GM04504 (cell line): ENCODE measurements at regions not wholly inside any gene's neighbourhood (a gene's known extent, or its start where the extent isn't known, plus 50 kb on each side); places are given as distances from the start of the nearest gene placed in this dataset.
"Not testable (repeated sequence)": the region's sequence is repeated elsewhere in the genome, so short reads cannot be mapped to it uniquely, and the experiment has no call there.

ENCODE experiments used
- DNase-seq: peaks from one replicate; pipeline ENCODE4 v3.0.0-alpha.2; 2012; ENCODE audit warnings: low read depth

GRCh38 chr6:85285114-85285513 lies 164.8 kb upstream of the NT5E start:
- DNase-seq = no peak

DNA sequence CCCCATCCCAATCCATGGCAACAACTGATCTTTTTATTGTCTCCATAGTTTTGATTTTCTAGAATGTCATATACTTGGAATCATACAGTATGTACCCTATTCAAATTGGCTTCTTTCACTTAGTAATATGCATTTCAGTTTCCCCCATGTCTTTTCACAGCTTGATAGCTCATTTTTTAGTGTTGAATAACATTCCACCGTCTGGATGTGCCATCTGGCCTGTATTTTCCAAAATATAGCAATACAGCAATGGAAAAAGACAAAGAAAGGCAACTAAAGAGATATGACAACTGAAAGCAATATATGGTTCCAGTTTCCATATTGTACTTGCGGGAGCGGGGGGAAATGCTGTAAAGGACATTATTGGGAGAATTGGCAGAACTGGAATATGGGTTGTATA lies 166.4 kb upstream of the NT5E start:
- DNase-seq = no peak

- no peak for DNase-seq
Observed at GRCh38 chr6:85278466-85279035, 171.3 kb upstream of the NT5E start.

GRCh38 chr6:85276026-85276425 lies 173.9 kb upstream of the NT5E start:
- not testable (repeated sequence) for DNase-seq

GRCh38 chr6:85275338-85275985 lies 174.4 kb upstream of the NT5E start:
- DNase-seq = no peak

DNA sequence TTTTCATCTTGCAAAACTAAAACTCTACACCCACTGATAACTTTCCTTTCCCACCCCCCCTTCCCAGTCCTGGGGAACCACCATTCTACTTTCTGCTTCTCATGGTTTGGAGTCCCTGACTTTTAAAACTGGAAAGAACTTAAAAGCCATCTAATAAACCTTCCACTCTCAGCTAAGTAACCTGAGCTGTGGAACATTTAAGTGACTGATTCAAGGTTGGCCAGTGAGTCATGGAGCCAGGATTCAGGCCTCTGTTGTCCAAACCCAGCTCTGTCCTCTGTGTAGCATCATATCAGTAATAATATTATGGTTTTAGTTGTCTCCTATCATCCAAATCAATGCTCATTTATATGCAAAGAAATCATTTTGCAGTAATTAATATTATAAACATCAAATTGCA lies 176.0 kb upstream of the NT5E start:
- no peak for DNase-seq

- no peak for DNase-seq
Observed at GRCh38 chr6:85273046-85273445, 176.8 kb upstream of the NT5E start.

DNA sequence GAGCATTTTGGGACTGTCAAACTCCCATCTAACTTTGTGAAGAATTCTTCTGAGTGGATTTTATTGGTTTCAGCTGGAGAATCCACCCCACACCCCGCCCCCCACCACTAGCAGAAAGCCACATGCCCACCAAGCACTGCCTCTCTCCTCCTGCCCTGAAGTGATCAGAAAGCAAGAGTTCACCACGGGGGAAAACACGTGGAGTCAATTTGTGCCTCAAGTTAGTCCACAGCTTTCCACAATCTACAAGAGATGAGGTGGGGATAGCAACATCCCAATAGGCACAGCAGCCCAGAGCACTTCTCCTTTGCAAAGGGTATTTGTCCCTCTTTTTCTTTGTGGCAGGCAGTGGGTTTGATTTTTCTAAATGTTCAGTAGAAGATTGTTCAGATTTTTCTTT lies 177.3 kb upstream of the NT5E start:
- DNase-seq = no peak

DNA sequence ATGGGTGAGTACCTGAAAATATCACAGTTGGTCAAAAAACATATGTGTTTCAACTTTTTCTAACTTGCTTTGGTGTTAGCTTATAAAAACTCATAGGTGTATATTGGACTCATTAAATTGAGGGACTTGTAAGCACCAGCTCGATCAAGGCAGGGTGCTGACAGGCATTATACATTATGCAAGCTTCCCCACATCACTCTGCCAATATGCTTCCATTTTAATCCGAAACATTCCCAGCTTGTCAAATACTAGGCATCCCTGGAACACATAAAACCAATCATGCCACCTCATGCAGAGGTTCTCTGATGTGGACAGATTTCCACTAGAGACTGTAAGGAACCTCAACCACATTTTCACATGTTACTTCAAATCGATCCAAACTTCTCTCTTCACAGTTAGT lies 187.3 kb upstream of the NT5E start:
- DNase-seq = no peak

DNA sequence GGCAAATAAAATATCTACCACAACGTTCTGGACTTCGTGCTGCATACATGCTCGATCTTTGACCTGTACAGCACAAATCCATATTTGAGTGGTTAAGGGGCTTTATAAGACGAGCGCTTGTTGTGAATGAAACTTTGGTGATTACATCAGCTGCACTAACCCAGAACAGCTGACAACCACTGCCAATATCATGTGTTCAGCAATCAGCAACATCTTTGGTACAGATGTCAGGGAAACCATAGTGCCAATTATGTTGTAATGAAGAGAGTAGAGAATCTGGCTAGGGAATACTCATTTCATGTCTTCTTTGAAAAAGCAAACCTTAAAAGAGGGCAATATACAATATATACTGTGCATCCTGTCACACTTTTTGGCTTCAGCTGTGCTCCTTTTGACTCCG lies 188.6 kb upstream of the NT5E start:
- DNase-seq = peak; percentile 28

DNA sequence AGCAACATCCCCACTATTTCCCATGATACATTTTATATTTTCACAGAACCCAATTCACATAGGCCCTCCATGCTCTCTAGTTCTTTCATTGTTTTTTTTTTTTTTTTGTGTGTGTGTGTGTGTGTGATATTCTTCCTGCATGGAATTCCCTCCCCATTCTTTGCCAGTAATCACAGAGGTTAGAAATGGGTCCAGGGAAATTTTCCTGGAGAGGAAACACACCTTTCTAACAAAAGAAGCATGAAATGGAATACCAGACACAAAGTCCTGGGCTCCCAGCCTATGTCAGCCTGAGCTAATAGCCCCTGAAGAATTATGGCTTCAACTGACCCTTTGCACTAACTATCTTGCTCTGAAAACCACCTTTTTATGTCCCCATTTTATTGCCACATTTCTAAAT lies 194.2 kb upstream of the NT5E start:
- DNase-seq = no peak

DNA sequence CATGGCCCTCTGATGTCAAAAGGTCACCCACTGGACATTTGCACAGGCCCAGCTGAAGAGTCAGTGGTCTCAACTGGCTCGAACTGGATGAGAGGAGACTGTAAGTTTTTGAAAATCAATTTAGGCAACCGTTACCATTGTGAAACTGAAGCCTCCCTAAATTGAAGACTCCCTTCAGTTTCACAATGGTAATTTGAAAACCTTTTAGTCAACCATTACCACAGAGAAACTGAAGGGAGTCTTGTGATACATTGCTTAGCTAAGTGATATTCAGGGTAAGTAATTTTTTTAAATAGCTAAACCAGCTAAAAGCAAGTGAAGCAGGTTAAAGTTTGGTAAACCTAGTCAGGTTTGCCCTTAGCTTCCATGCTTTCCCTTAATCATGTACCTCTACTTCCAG lies 197.3 kb upstream of the NT5E start:
- no peak for DNase-seq

GRCh38 chr6:85252085-85252484 lies 197.8 kb upstream of the NT5E start:
- DNase-seq = no peak

DNA sequence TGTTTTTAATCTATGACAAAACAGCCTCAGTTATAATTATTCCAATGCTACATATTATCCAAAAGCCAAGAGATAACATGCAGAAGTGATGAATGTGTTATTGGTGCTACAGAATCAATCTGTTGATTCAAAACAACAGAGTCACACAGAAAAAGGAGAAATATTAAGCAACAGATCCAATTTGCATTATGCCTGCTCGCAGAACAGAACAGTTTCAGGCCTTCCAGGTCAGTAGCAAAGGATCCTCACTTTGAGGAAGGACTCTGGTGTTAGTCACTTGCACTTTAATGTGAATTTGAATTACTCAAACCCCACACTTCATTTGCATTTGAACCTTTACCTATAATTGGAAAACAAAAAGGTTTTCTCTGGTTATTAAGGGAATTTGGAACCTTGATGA lies 198.6 kb upstream of the NT5E start:
- no peak for DNase-seq

DNA sequence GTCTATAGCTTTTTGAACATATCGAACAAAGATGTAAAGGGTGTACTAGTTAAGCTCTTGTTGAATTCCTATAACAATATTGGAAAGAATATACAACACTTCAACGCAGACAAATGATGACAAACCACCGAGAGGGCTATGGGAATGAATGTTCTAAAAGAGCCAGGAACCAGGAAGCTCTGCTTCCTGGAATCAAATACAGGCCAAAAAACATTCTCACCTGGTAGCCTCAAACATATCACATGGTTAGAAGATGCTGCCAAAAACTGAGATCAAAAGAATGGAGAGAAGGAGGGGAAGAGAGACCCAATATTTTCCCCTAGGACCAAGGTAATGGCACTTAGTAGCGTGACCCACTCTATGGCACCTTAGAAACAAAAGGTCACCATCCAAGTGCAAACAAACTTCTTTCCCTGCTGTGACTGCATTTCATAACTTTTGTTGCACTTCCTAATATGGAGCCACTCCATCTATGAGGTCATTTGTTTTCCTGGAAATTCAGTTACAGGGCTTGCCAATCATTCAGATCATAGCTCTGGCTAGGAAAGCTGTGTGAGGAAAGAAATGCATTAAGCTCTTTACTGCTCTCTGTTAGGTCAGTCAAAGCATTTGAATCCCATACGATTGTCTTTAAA lies 199.2 kb upstream of the NT5E start:
- DNase-seq = no peak

- DNase-seq = no peak
Observed at GRCh38 chr6:85245004-85245403, 204.9 kb upstream of the NT5E start.

- no peak for DNase-seq
Observed at GRCh38 chr6:85241498-85242052, 208.3 kb upstream of the NT5E start.

GRCh38 chr6:85240787-85241385 lies 209.0 kb upstream of the NT5E start:
- no peak for DNase-seq

- DNase-seq = no peak
Observed at GRCh38 chr6:85237478-85237877, 212.4 kb upstream of the NT5E start.

DNA sequence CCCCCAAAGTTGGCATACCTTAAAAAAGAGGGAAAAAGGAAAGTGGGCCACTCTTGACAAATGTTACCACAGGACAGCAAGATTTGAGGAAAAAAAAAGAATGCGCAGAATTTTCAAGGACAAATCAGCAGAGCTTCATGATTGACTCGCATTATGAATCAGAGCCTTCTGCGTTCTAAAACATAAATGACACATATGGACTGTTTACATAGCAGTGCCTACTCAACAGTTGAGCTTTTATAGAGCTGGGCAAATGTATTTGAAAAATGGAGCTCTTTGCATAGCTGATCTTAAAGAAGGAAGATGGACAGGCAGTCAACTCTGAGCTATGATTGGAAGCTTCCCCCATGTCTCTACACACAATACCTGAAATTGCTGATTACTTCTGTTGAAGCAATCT lies 213.2 kb upstream of the NT5E start:
- DNase-seq = no peak

DNA sequence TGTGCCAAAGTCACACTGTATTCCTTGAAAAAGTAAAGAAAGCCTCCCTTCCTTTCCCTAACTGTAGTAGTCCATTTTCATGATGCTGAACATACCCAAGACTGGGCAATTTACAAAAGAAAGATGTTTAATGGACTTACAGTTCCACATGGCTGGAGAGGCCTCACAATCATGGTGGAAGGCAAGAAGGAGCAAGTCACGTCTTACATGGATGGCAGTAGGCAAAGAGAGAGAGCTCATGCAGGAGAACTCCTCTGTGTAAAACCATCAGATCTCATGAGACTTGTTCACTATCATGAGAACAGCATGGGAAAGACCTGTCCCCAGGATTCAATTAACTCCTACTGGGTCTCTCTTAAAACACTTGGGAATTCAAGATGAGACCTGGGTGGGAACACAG lies 222.5 kb upstream of the NT5E start:
- DNase-seq = not testable (repeated sequence)

DNA sequence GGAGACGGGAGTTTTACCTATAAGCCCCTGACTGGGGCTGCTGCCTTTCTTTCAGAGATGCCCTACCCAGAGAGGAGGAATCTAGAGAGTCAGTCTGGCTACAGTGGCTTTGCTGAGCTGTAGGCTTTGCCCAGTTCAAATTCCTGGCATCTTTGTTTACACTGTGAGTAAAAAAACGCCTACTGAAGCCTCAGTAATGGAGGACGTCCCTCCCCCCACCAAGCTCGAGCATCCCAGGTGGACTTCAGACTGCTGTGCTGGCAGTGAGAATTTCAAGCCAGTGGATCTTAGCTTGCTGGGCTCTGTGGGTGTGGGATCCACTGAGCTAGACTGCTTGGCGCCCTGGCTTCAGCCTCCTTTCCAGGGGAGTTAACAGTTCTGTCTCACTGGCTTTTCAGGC lies 237.1 kb upstream of the NT5E start:
- DNase-seq = not testable (repeated sequence)

DNA sequence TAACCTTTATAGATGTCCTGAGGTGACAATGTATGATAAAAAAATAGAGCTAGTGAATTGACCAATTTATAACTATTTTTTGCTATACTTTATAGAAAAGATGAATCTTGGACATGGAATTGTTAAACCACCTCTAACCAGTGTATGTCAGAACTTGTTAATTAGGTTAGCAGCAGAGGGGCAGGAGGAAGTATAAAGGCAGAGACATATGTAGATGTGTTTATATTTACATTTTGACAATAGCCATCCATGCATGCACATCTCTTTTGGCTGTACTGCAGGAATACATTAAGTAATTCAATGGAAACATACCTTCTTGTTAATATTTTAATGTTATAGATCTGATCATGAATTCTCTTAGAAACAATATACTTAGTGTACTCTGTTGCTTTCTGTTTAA lies 254.6 kb upstream of the NT5E start:
- DNase-seq = no peak
